GM23338 (cell line): ENCODE measurements at regions not wholly inside any gene's neighbourhood (a gene's known extent, or its start where the extent isn't known, plus 50 kb on each side); places are given as distances from the start of the nearest gene placed in this dataset.

ENCODE experiments used
- ATAC-seq: fragments of 200-7000 bp; cut with Tn5 transposase; 3 replicates; pipeline ENCODE4 v1.9.1; 2020
- DNase-seq: peaks from one replicate; pipeline ENCODE4 v3.0.0-alpha.2; 2015; ENCODE audit warnings: low spot score
- H2AFZ ChIP-seq: fragments of 200-600 bp; sonication (generic); 2 replicates; pipeline ENCODE4 v1.8.0; 2016; ENCODE audit warnings: antibody characterized with exemption, mild to moderate bottlenecking, moderate library complexity
- H3F3A ChIP-seq: fragments of 200-600 bp; sonication (generic); replicated peaks from 2 replicates; pipeline ENCODE4 v1.8.0; 2017; ENCODE audit warnings: antibody characterized with exemption, mixed run types, low read depth
- H3K27ac ChIP-seq: fragments of 200-600 bp; sonication (generic); 2 replicates; pipeline ENCODE4 v1.6.1; 2016; ENCODE audit warnings: low read depth
- H3K27me3 ChIP-seq: fragments of 200-600 bp; sonication (generic); 2 replicates; pipeline ENCODE4 v1.8.0; 2016; ENCODE audit warnings: mild to moderate bottlenecking, mixed run types, moderate library complexity; ENCODE audit not compliant: insufficient read depth
- H3K36me3 ChIP-seq: fragments of 200-600 bp; sonication (generic); 2 replicates; pipeline ENCODE4 v1.8.0; 2016; ENCODE audit warnings: mild to moderate bottlenecking; ENCODE audit not compliant: insufficient read depth
- H3K4me1 ChIP-seq: fragments of 200-600 bp; sonication (generic); 2 replicates; pipeline ENCODE4 v1.8.0; 2016; ENCODE audit warnings: mild to moderate bottlenecking, moderate library complexity; ENCODE audit not compliant: insufficient read depth
- H3K4me2 ChIP-seq: fragments of 200-600 bp; sonication (generic); 2 replicates; pipeline ENCODE4 v1.7.1; 2017; ENCODE audit warnings: mixed run types
- H3K4me3 ChIP-seq: fragments of 200-600 bp; sonication (generic); 2 replicates; pipeline ENCODE4 v1.6.1; 2016; ENCODE audit warnings: mixed run types
- H3K79me2 ChIP-seq: fragments of 200-600 bp; sonication (generic); replicated peaks from 2 replicates; pipeline ENCODE4 v1.8.0; 2017; ENCODE audit warnings: mild to moderate bottlenecking; ENCODE audit not compliant: insufficient read depth
- H3K9me2 ChIP-seq: fragments of 200-600 bp; sonication (generic); 2 replicates; pipeline ENCODE4 v1.8.0; 2017; ENCODE audit not compliant: insufficient read depth
- H4K20me1 ChIP-seq: fragments of 200-600 bp; sonication (generic); replicated peaks from 2 replicates; pipeline ENCODE4 v1.8.0; 2017; ENCODE audit warnings: mild to moderate bottlenecking; ENCODE audit not compliant: insufficient read depth
- H3K27ac Mint-ChIP-seq: 2 replicates; pipeline ENCODE4 v1.8.0; 2020; ENCODE audit warnings: inconsistent platforms, mild to moderate bottlenecking, moderate library complexity, mixed read lengths
- H3K27me3 Mint-ChIP-seq: 3 replicates; pipeline ENCODE4 v1.8.0; 2022; ENCODE audit warnings: low read depth, mild to moderate bottlenecking, moderate library complexity, mixed read lengths, inconsistent platforms; ENCODE audit not compliant: insufficient read depth, poor library complexity
- H3K36me3 Mint-ChIP-seq: 3 replicates; pipeline ENCODE4 v1.8.0; 2021; ENCODE audit warnings: low read depth, mild to moderate bottlenecking, inconsistent platforms, moderate library complexity, mixed read lengths
- H3K4me1 Mint-ChIP-seq: 3 replicates; pipeline ENCODE4 v1.8.0; 2020; ENCODE audit warnings: mild to moderate bottlenecking, inconsistent platforms, mixed read lengths
- H3K4me3 Mint-ChIP-seq: 3 replicates; pipeline ENCODE4 v1.8.0; 2021; ENCODE audit warnings: moderate library complexity, mild to moderate bottlenecking, inconsistent platforms, mixed read lengths
- H3K9me3 Mint-ChIP-seq: 3 replicates; pipeline ENCODE4 v1.8.0; 2020; ENCODE audit warnings: moderate library complexity, mild to moderate bottlenecking, inconsistent platforms, mixed read lengths
- CREB1 ChIP-seq: fragments of 250-450 bp; sonication (Bioruptor Pico); IDR thresholded peaks from 2 replicates; pipeline ENCODE4 v1.5.0; 2020; ENCODE audit warnings: low read depth, mild to moderate bottlenecking, moderate library complexity
- CTCF ChIP-seq, 2 experiments: fragments of 200-600 bp in 1 of 2; sonication (generic) in 1 of 2; conservative IDR thresholded peaks; 2 replicates each; pipeline versions ENCODE4 v1.5.1 to v1.6.1; 2016 to 2017; ENCODE audit warnings: antibody characterized with exemption in 2 of 2, low read depth in 2 of 2, mild to moderate bottlenecking in 2 of 2, moderate library complexity in 1 of 2
- ETS1 ChIP-seq: IDR thresholded peaks from 2 replicates; pipeline ENCODE4 v1.6.1; 2016; ENCODE audit warnings: antibody characterized with exemption
- EZH2 ChIP-seq: fragments of 200-600 bp; sonication (generic); IDR thresholded peaks from one replicate; pipeline ENCODE4 v1.8.0; 2017; ENCODE audit warnings: antibody characterized with exemption, mild to moderate bottlenecking, low read depth; ENCODE audit not compliant: unreplicated experiment
- EZH2phosphoT487 ChIP-seq: fragments of 200-600 bp; sonication (generic); IDR thresholded peaks from one replicate; pipeline ENCODE4 v1.8.1; 2018; ENCODE audit warnings: antibody characterized with exemption; ENCODE audit not compliant: unreplicated experiment
- JUNB ChIP-seq: IDR thresholded peaks from one replicate; pipeline ENCODE4 v1.6.1; 2016; ENCODE audit warnings: antibody characterized with exemption; ENCODE audit not compliant: unreplicated experiment
- NANOG ChIP-seq: IDR thresholded peaks from 2 replicates; pipeline ENCODE4 v1.6.1; 2016; ENCODE audit warnings: antibody characterized with exemption, borderline replicate concordance
- POLR2AphosphoS5 ChIP-seq: IDR thresholded peaks from 2 replicates; pipeline ENCODE4 v1.6.1; 2016; ENCODE audit warnings: antibody characterized with exemption, low read depth
- REST ChIP-seq: IDR thresholded peaks from one replicate; pipeline ENCODE4 v1.6.1; 2018; ENCODE audit warnings: antibody characterized with exemption; ENCODE audit not compliant: unreplicated experiment
- STAT1 ChIP-seq: IDR thresholded peaks from one replicate; pipeline ENCODE4 v1.6.1; 2016; ENCODE audit warnings: antibody characterized with exemption; ENCODE audit not compliant: unreplicated experiment
- ZNF114 ChIP-seq: fragments of 250-450 bp; sonication (Bioruptor Pico); IDR thresholded peaks from 2 replicates; pipeline ENCODE4 v1.5.0; 2020; ENCODE audit warnings: mild to moderate bottlenecking, moderate library complexity
- ZNF331 ChIP-seq: fragments of 250-450 bp; sonication (Bioruptor Pico); IDR thresholded peaks from 2 replicates; pipeline ENCODE4 v1.5.0; 2020; ENCODE audit warnings: low read depth, mild to moderate bottlenecking, moderate library complexity
- ZNF462 ChIP-seq: fragments of 250-450 bp; sonication (Bioruptor Pico); IDR thresholded peaks from 2 replicates; pipeline ENCODE4 v1.5.0; 2020; ENCODE audit warnings: mild to moderate bottlenecking, moderate library complexity

GRCh38 chr12:83256562-83256961, 569.9 kb downstream of the TMTC2 start:
- no peaks in the 10 kb centered on the region for H3K36me3 ChIP-seq
- Mint-ChIP-seq H3K27ac (no peak overlapping the region), H3K36me3 (no peaks in the 10 kb centered on the region), H3K27me3 (no peaks in the 10 kb centered on the region), H3K4me1 (no peaks in the 10 kb centered on the region), H3K9me3 (no peaks in the 10 kb centered on the region; the same call in 2 of the 3 replicates), H3K4me3 (no peak overlapping the region)
- no peaks in the 10 kb centered on the region for H4K20me1 ChIP-seq
- no peaks in the 10 kb centered on the region for H3K79me2 ChIP-seq
- ATAC-seq = no peak
- H2AFZ ChIP-seq = no peak overlapping the region
- H3F3A ChIP-seq = no peaks in the 10 kb centered on the region
- DNase-seq = no peak
- H3K27ac ChIP-seq = no peak overlapping the region
- H3K9me2 ChIP-seq = no peaks in the 10 kb centered on the region
- TF ChIP-seq CREB1 (CRISPR knock-in tag) (no peak), EZH2 (no peak), ZNF462 (no peak), JUNB (no peak), POLR2AphosphoS5 (no peak), NANOG (no peak), ZNF331 (CRISPR knock-in tag) (no peak), ZNF114 (CRISPR knock-in tag) (no peak), STAT1 (no peak), REST (no peak), CTCF (conservative IDR thresholded peaks at IDR 0.05; ENCODE audit: low read depth in 2 of 2) (no peak), ETS1 (no peak), EZH2phosphoT487 (no peak)
- no peak overlapping the region for H3K4me3 ChIP-seq
- no peaks in the 10 kb centered on the region for H3K4me1 ChIP-seq
- H3K27me3 ChIP-seq = no peaks in the 10 kb centered on the region
- H3K4me2 ChIP-seq = no peak overlapping the region
